SKM-1 treated with dmso at 0.1 percent for 144 hours (cell line): ENCODE measurements at regions not wholly inside any gene's neighbourhood (a gene's known extent, or its start where the extent isn't known, plus 50 kb on each side); places are given as distances from the start of the nearest gene placed in this dataset.

Experiments
- DNase-seq: peaks from one replicate; lab custom pipeline; 2025; ENCODE audit not compliant: unreplicated experiment; lab: John Stamatoyannopoulos, UW

- no peak for DNase-seq
These were observed 307.5 kb downstream of the ZNF608 start for GRCh38 chr5:124438903-124439281.

DNA sequence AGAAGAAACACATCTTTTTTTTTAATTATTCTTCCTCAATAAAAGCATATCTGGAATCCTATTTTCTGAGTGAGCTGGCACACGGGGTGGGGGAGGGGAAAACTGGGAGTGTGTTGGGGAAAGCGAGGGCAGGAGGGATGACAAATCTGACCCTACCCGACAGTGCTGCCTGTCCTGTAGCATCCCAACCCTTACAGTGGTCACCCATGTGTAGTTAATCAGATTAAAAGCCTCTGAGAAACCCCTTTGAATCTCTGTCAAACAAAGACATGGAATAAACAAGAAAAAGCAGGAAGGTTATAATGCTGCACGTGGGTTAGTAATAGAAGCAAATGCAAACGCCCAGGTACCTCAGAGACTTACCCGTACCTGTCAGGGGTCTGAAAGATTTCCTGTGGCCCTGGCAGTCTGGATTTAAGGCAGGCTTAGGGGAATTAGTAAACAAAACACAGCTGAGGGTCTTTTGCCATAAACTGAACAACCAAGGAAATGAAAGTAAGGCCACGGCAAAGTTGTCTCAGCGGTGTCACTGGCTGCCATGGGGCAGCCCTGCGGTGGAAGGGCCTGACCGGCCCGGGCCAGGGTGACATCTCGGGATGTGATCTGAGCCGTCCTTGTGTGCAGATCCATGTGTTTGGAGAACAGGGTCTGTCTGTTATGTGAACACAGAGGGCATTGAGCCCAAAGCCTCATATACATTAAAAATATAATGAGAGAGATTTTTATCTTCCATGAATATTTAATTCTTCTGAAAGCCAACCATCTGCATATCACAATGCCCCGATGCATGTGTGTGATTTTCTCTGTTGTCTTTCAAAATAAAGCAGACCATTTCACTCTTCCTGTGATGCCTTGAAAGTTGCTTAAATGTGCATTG lies 308.2 kb downstream of the ZNF608 start:
- DNase-seq = no peak

- no peak for DNase-seq
These were observed 310.1 kb downstream of the ZNF608 start for GRCh38 chr5:124436294-124436693.

GRCh38 chr5:124433170-124433569 lies 313.3 kb downstream of the ZNF608 start:
- no peak for DNase-seq

DNA sequence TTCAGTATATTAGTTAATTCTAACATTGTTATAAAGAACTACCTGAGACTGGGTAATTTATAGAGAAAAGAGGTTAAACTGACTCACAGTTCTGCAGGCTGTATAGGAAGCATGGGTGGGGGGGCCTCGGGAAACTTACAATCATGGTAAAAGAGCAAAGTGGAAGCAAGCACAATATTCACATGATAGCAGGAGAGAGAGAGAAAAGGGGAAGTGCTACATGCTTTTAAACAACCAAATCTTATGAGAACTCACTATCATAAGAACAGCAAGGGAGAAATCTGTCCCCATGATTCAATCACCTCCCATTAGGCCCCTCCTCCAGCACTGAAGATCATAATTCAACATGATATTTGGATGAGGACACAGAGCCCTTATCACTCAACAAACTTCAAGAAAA lies 324.9 kb downstream of the ZNF608 start:
- no peak for DNase-seq

GRCh38 chr5:124420952-124421351 lies 325.5 kb downstream of the ZNF608 start:
- no peak for DNase-seq

DNA sequence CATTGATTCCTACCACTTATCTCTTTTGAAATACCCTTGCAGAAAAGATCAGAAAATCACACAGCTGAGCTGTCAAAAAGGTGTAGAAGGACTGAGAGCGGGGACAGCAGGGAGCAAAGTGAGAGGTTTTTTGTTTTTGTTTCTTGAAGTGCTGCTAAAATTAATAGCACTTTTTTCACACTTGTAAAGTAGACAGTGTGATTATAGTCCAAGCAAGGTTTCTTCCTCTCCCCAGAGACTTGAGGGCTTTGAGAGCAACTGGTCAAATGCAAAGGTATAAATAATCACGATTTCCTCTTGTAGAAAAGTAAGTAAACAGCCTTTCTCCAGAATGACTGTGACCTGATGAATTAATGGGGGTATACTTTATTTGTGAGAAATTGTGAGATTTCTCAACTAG lies 326.9 kb downstream of the ZNF608 start:
- DNase-seq = no peak

DNA sequence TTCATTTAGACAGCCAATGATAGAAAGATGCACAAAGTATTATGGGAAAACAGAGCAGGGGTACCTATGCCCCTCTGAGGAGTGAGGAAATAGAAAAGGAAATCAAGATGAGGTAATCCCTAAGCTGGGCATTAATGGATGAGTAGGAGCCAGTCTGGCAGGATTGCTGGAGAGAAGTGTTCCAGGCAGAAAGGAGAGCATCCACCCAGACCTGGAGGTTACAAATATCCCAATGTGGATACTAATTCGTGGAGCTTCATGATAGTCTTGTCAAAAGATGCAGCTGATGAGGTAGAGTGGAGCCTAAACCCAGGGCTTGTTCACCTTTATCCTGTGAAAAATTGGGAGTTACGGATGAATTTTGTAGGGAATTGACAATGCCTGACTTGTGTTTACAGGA lies 328.0 kb downstream of the ZNF608 start:
- no peak for DNase-seq

- no peak for DNase-seq
These were observed 329.2 kb downstream of the ZNF608 start for GRCh38 chr5:124417196-124417595.

DNA sequence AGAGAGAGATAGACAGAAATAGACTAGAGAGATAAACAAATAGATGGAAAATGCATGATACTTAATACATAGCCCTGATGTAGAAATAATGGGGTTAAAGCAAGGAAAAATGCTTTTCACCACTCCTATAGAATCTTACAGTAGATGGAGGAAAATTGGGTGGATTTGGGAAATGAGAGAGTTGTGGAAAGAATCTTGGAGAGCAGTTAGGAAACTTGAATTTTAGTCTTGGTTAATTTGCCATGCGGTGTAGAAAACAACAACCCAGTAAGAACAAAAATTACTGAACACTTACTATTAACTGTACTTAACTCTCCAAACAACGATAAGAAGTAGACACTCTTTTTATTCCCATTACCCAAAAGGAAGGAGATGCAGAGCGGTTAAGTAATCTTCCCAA lies 329.8 kb downstream of the ZNF608 start:
- DNase-seq = no peak

GRCh38 chr5:124414973-124415372 lies 331.5 kb downstream of the ZNF608 start:
- no peak for DNase-seq

DNA sequence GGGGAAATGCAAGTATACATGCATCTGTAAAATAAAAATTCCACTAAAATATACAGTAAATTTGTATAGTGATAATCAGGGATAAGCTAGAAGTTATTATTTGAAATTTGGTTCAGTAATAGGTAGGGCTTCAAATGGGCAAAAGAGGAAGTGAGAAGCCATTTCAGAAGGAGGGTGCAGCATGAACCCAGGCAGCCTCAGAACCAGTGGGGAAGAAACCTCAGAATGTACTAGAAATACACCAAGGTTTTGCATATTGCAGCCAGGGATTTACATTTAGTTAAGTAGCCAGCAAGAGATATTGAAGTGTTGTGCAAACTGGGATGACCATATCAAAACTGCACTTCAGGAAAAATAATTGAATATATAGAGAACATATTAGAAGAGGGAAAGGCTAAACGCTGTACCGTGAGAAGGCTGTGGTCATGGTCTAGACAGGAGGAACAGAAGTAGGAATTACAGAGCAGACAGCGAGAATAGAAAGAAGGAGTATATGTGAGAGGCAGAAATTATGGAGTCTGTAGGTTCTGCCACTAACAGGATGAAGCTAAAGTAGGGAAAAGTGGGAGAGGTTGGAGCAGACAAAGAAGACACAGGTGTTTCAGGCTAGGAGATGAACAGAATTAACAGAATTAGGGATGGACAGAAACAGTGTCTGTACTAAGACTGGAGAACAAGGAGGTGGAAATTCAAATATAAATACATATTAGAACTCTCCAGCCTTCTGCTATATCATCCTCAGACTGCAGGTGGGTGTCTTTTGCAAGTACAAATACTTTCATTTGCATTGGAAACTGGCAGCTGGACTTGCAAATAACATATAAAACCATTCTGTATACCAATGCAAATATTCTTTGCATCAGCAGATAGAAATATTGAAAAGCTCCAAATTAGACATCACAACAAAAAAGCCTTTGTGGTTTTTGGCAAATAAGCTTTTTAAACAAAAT lies 335.6 kb downstream of the ZNF608 start:
- DNase-seq = no peak

GRCh38 chr5:124408738-124409453 lies 337.5 kb downstream of the ZNF608 start:
- no peak for DNase-seq

DNA sequence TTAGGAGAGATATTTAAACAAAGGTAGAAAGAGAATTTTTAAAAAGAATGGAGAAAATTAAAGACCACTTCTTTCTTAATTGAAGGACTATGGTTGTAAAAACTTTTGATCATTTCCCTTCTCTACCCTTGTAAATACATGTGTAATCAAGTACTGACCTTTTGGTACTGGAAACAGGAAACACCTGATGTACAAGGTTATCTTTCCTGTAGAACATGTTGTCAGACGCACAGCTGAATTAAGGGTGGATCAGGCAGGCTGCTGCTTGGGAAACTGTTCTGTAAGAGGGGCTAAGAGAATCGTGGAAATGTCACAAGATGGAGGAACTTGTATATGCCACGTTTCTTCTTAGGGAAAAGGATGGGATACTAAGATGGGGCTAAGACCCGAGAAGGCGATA lies 341.6 kb downstream of the ZNF608 start:
- DNase-seq = no peak

DNA sequence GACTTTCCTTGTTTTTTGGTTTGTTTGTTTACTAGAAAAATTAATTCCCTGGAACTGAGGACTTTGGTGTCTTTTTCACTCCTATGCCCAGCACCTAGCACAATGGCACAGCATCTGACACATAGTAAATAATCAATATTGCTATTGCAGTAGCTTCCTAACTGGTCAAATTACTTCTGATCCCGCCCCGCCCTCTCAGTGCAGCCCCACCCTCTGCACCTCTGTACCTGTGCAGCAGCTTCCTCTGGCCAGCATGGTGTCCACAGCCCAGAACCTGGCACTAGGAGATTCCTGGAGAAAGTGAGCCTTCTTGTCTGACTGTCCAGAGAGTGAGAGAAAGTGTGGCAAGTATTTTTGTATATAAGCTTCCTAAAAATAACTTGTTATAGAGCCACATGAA lies 343.2 kb downstream of the ZNF608 start:
- no peak for DNase-seq

DNA sequence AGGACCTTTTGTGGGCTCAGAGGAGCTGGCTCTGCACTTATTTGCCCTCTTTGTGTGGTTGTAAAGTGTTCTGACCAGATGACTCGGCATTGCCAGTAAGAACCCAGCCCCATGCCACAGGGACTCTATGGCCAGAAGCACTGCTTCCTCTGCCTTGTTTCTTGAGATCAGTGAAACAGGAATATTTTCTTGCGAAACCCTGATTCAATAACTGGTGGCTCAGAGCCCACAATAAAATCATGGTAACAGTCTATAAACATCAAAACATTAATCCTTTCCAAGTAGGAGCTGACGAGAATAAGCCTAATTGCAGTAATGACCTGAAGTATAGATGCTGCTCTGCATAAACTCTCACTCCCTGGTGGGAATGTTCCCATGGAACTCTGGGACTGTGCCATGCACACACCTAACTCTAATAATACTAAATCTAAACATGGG lies 344.3 kb downstream of the ZNF608 start:
- no peak for DNase-seq

GRCh38 chr5:124401476-124402143 lies 344.8 kb downstream of the ZNF608 start:
- no peak for DNase-seq

DNA sequence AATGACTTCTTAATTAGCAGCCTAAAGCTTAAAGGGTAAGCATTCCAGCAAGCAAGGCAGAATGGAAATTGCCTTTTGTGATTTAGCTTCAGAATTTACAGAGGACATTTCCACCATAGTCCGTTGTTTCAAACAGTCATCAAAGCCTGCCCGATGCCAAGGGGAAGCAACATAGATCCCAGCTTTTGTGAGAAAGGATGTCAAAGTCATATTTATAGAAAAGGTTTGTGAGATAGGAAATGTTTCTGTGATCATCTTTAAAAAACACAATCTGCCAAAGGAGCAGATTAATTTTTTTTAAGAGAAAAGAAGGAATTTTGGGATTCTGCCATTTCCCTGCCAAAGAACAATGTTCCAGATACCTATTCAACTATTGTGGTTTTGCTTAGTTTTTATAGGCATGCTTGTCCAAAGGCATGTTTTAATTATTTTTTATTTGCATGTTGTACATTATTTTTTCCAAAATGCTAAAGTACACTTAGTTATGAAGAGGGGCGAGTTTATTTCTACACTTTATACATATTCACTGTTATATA lies 346.9 kb downstream of the ZNF608 start:
- no peak for DNase-seq

GRCh38 chr5:124398460-124398859 lies 348.0 kb downstream of the ZNF608 start:
- DNase-seq = no peak

- no peak for DNase-seq
These were observed 349.1 kb downstream of the ZNF608 start for GRCh38 chr5:124397317-124397716.
